NOMO-1 treated with DMSO at 0.1 percent for 48 hours (cell line): ENCODE measurements at regions not wholly inside any gene's neighbourhood (a gene's known extent, or its start where the extent isn't known, plus 50 kb on each side); places are given as distances from the start of the nearest gene placed in this dataset.
A peak's percentile ranks its signal among the peaks of the same experiment; 100 is the strongest.

Source experiments
- DNase-seq: peaks from one replicate; lab custom pipeline; 2025; ENCODE audit not compliant: unreplicated experiment; lab: John Stamatoyannopoulos, UW

GRCh38 chr10:113410618-113411017, 142.2 kb upstream of the HABP2 start:
- no peak for DNase-seq

GRCh38 chr10:113411456-113411855, 141.4 kb upstream of the HABP2 start:
- no peak for DNase-seq

GRCh38 chr10:113412161-113412560, 140.7 kb upstream of the HABP2 start:
- no peak for DNase-seq

- DNase-seq, result no peak
Measured at GRCh38 chr10:113414543-113414942, 138.3 kb upstream of the HABP2 start.

GRCh38 chr10:113415246-113415645, 137.6 kb upstream of the HABP2 start:
- no peak for DNase-seq

GRCh38 chr10:113420057-113420732, 132.7 kb upstream of the HABP2 start:
- no peak for DNase-seq

GRCh38 chr10:113420733-113421675, 131.8 kb upstream of the HABP2 start:
- no peak for DNase-seq

GRCh38 chr10:113422371-113422770, 130.5 kb upstream of the HABP2 start:
- no peak for DNase-seq

GRCh38 chr10:113423981-113424721, 128.7 kb upstream of the HABP2 start:
- no peak for DNase-seq

GRCh38 chr10:113425008-113425407, 127.8 kb upstream of the HABP2 start:
- DNase-seq, result no peak

GRCh38 chr10:113425541-113425951, 127.3 kb upstream of the HABP2 start:
- DNase-seq, result no peak

- no peak for DNase-seq
Measured at GRCh38 chr10:113426181-113426877, 126.5 kb upstream of the HABP2 start.

- peak; percentile 16 for DNase-seq
Measured at GRCh38 chr10:113427236-113427735, 125.6 kb upstream of the HABP2 start.

- no peak for DNase-seq
Measured at GRCh38 chr10:113427811-113428558, 124.9 kb upstream of the HABP2 start.

GRCh38 chr10:113430634-113431397, 122.0 kb upstream of the HABP2 start:
- no peak for DNase-seq

GRCh38 chr10:113431398-113432160, 121.3 kb upstream of the HABP2 start:
- DNase-seq, result no peak

- no peak for DNase-seq
Measured at GRCh38 chr10:113433711-113434110, 119.1 kb upstream of the HABP2 start.

GRCh38 chr10:113434315-113434714, 118.5 kb upstream of the HABP2 start:
- no peak for DNase-seq

GRCh38 chr10:113434950-113435349, 117.9 kb upstream of the HABP2 start:
- DNase-seq, result no peak
